Uterus (tissue), 2 donors: ENCODE measurements at regions not wholly inside any gene's neighbourhood (a gene's known extent, or its start where the extent isn't known, plus 50 kb on each side); places are given as distances from the start of the nearest gene placed in this dataset.

ENCODE experiments used
- CTCF ChIP-seq, 4 experiments: fragments of 200-600 bp in 2 of 4; fragments of 450-650 bp in 2 of 4; sonication (generic) in 2 of 4; IDR thresholded peaks; one replicate each; pipeline ENCODE4 v1.5.1; 2016 to 2019; ENCODE audit warnings: antibody characterized with exemption in 4 of 4, mild to moderate bottlenecking in 2 of 4, moderate library complexity in 1 of 4
- POLR2A ChIP-seq, 2 donors: fragments of 450-650 bp; IDR thresholded peaks; one replicate each; pipeline ENCODE4 v1.6.1; 2016; ENCODE audit warnings: antibody characterized with exemption in 2 of 2, mild to moderate bottlenecking in 1 of 2, moderate library complexity in 1 of 2

GRCh38 chr1:244196571-244197285 lies 145.6 kb downstream of the ZBTB18 start:
- TF ChIP-seq POLR2A (IDR thresholded peaks at IDR 0.05) (no peak), CTCF (IDR thresholded peaks at IDR 0.05) (no peak)
